Parathyroid adenoma (tissue), 2 donors: ENCODE measurements at regions not wholly inside any gene's neighbourhood (a gene's known extent, or its start where the extent isn't known, plus 50 kb on each side); places are given as distances from the start of the nearest gene placed in this dataset.

Experiments used
- H2AFZ ChIP-seq: fragments of 300-600 bp; sonication (generic); one replicate; pipeline ENCODE4 v1.7.0; 2017; ENCODE audit warnings: antibody characterized with exemption, mild to moderate bottlenecking
- H3K27ac ChIP-seq: fragments of 300-600 bp; sonication (generic); one replicate; pipeline ENCODE4 v1.7.0; 2017
- H3K27me3 ChIP-seq: fragments of 300-600 bp; sonication (generic); one replicate; pipeline ENCODE4 v1.7.0; 2017; ENCODE audit warnings: low read length; ENCODE audit not compliant: control insufficient read depth, insufficient read depth
- H3K36me3 ChIP-seq: fragments of 300-600 bp; sonication (generic); one replicate; pipeline ENCODE4 v1.7.0; 2017; ENCODE audit warnings: low read length; ENCODE audit not compliant: control insufficient read depth, insufficient read depth
- H3K4me1 ChIP-seq: fragments of 300-600 bp; sonication (generic); one replicate; pipeline ENCODE4 v1.7.0; 2017; ENCODE audit warnings: control low read depth
- H3K4me2 ChIP-seq: fragments of 300-600 bp; sonication (generic); one replicate; pipeline ENCODE4 v1.7.0; 2017; ENCODE audit warnings: low read length
- H3K4me3 ChIP-seq: fragments of 300-600 bp; sonication (generic); one replicate; pipeline ENCODE4 v1.7.0; 2017; ENCODE audit warnings: low read depth, low read length
- H3K79me2 ChIP-seq: fragments of 300-600 bp; sonication (generic); one replicate; pipeline ENCODE4 v1.7.0; 2017; ENCODE audit warnings: control low read depth
- H3K9ac ChIP-seq: fragments of 300-600 bp; sonication (generic); one replicate; pipeline ENCODE4 v1.7.0; 2017; ENCODE audit warnings: mild to moderate bottlenecking
- H3K9me3 ChIP-seq: fragments of 300-600 bp; sonication (generic); one replicate; pipeline ENCODE4 v1.7.0; 2017; ENCODE audit warnings: low read length; ENCODE audit not compliant: control insufficient read depth
- TF ChIP-seq, protein P1 (sequence below): fragments of 300-600 bp; sonication (generic); IDR thresholded peaks from one replicate; pipeline ENCODE4 v1.7.0; 2017; ENCODE audit warnings: antibody characterized with exemption, mild to moderate bottlenecking
- donor health status: primary hyperparathyroidism.

DNA sequence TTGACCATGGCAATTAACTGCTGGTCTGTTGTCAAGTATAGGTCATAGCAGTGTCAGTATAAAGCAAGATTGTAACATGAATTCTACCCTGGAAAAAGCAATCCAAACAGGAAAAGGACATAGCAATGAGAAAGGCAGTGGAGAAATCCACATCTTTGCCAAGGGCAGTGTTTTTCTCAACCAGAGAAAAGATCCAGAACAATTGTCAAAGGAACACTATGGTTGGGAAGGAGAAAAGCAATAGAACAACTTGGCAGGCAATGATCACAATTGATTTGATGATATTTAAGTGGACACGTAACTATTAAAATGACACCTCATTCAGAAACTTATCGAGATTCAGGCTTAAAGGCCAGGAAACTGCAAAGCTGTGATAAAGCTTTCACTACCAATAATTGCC, 271.1 kb downstream of the DIPK2A start:
- H3K4me3 ChIP-seq, result no peak overlapping the region
- TF ChIP-seq, protein P1, sequence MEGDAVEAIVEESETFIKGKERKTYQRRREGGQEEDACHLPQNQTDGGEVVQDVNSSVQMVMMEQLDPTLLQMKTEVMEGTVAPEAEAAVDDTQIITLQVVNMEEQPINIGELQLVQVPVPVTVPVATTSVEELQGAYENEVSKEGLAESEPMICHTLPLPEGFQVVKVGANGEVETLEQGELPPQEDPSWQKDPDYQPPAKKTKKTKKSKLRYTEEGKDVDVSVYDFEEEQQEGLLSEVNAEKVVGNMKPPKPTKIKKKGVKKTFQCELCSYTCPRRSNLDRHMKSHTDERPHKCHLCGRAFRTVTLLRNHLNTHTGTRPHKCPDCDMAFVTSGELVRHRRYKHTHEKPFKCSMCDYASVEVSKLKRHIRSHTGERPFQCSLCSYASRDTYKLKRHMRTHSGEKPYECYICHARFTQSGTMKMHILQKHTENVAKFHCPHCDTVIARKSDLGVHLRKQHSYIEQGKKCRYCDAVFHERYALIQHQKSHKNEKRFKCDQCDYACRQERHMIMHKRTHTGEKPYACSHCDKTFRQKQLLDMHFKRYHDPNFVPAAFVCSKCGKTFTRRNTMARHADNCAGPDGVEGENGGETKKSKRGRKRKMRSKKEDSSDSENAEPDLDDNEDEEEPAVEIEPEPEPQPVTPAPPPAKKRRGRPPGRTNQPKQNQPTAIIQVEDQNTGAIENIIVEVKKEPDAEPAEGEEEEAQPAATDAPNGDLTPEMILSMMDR, result no peak

DNA sequence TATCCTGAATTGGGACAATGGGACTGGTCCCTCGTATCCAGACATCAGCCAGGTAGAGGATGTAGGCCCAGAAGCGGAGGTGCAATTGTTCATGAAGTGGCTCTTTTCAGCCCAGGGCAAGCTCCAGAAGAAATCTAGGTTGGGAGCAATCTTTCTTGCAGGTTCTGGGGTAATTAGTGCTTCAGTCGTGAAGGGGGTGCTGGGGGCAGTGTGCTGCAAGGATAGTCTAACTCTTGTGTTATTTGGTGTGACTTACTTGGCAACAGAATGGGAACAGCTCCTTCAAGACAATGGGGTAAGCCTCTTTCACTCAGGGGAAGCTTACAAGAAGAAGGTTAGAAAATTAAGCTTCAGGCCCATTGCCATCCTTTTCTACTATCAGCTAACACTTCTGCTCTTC, 273.0 kb downstream of the DIPK2A start:
- TF ChIP-seq, protein P1, result no peak
- Histone ChIP-seq H3K79me2 (no peaks in the 10 kb centered on the region), H3K27ac (no peak overlapping the region)

More for the DNA sequence above, 271.1 kb downstream of the DIPK2A start:
- H3K4me1 ChIP-seq, result no peaks in the 10 kb centered on the region
- no peak overlapping the region for H3K9ac ChIP-seq
- no peaks in the 10 kb centered on the region for H3K79me2 ChIP-seq
- H2AFZ ChIP-seq, result no peak overlapping the region
- no peaks in the 10 kb centered on the region for H3K27me3 ChIP-seq
- no peak overlapping the region for H3K4me2 ChIP-seq
- H3K36me3 ChIP-seq, result no peaks in the 10 kb centered on the region
- no peak overlapping the region for H3K27ac ChIP-seq
- H3K9me3 ChIP-seq, result no peaks in the 10 kb centered on the region

DNA sequence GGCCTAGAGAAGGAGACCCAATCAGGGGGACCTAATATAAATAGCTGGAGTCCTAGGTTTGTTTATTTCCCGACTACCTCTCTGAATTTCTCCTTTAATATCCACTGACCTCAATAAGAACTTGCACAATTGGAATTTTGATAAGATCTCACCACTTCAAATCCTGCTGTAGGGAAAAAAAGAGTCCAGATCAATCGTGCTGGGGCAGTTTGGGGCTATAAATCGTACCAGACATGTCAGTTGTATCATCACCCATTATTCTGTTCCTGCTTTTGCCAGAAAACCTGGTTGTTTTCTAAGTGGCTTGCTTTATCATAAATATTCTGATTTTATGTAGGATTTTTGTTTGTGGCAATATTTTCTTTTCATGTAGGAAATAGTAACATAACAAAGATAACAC, 281.3 kb downstream of the DIPK2A start:
- TF ChIP-seq, protein P1, result no peak
- H3K27me3 ChIP-seq, result no peaks in the 10 kb centered on the region
- no peak overlapping the region for H2AFZ ChIP-seq
- no peaks in the 10 kb centered on the region for H3K4me1 ChIP-seq
- H3K4me3 ChIP-seq, result no peak overlapping the region
- no peaks in the 10 kb centered on the region for H3K36me3 ChIP-seq
- H3K4me2 ChIP-seq, result no peak overlapping the region
- no peaks in the 10 kb centered on the region for H3K9me3 ChIP-seq
- no peaks in the 10 kb centered on the region for H3K79me2 ChIP-seq
- H3K9ac ChIP-seq, result no peak overlapping the region
- H3K27ac ChIP-seq, result no peak overlapping the region

More for the DNA sequence above, 273.0 kb downstream of the DIPK2A start:
- Histone ChIP-seq H3K4me3 (no peak overlapping the region), H3K4me1 (no peaks in the 10 kb centered on the region), H3K4me2 (no peak overlapping the region), H3K36me3 (no peaks in the 10 kb centered on the region), H3K9me3 (no peaks in the 10 kb centered on the region), H2AFZ (no peak overlapping the region), H3K9ac (no peak overlapping the region), H3K27me3 (no peaks in the 10 kb centered on the region)

DNA sequence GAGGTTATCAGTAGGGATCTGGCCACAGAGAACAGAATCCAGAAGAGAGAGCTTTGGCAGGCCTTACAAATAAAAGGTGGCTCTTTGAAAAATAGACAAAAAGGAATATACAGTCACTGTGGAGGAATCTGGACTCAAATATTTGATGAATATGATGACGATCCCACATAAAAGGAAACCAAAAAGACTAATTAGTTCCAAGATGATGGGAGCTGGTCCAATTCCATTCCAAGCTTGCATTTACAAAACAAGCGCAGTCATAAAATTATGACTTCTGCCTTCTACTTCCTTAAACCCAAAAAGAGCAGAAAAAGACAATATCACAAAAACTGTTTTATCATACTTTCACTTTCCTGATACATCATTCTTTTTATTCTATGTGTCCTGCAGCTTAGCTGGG, 285.8 kb downstream of the DIPK2A start:
- H3K4me3 ChIP-seq, result no peak overlapping the region
- H3K27ac ChIP-seq, result no peak overlapping the region
- H2AFZ ChIP-seq, result no peak overlapping the region
- H3K79me2 ChIP-seq, result no peaks in the 10 kb centered on the region
- H3K9me3 ChIP-seq, result no peaks in the 10 kb centered on the region
- no peaks in the 10 kb centered on the region for H3K27me3 ChIP-seq
- no peak overlapping the region for H3K9ac ChIP-seq
- no peaks in the 10 kb centered on the region for H3K4me1 ChIP-seq
- no peaks in the 10 kb centered on the region for H3K36me3 ChIP-seq
- H3K4me2 ChIP-seq, result no peak overlapping the region
- TF ChIP-seq, protein P1, result no peak

DNA sequence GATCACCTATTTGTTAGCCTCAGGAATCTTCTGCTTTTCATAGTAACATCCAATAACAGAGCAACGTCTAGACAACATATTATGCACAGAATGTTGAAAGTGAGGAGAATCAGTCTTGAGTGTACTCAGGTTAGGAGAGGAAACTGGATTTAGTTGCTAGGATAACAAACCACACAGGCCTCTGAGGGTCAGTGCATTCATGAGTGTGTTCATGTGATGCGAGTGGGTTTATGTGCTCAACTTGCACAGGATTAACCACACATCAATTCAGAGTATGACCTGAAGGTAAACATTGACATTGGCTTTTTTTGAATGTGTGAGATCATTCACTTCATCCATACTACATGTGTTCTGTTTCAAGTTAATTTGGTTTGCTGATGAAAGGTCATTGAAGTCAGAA, 287.6 kb downstream of the DIPK2A start:
- H3K9me3 ChIP-seq, result no peaks in the 10 kb centered on the region
- no peak overlapping the region for H3K9ac ChIP-seq
- no peaks in the 10 kb centered on the region for H3K4me1 ChIP-seq
- no peak overlapping the region for H3K27ac ChIP-seq
- no peaks in the 10 kb centered on the region for H3K79me2 ChIP-seq
- H3K4me2 ChIP-seq, result no peak overlapping the region
- H3K27me3 ChIP-seq, result no peaks in the 10 kb centered on the region
- TF ChIP-seq, protein P1, result no peak
- H3K36me3 ChIP-seq, result no peaks in the 10 kb centered on the region
- no peak overlapping the region for H2AFZ ChIP-seq
- no peak overlapping the region for H3K4me3 ChIP-seq
